ENCODE measurements at regions not wholly inside any gene's neighbourhood (a gene's known extent, or its start where the extent isn't known, plus 50 kb on each side); places are given as distances from the start of the nearest gene placed in this dataset.
A peak's percentile ranks its signal among the peaks of the same experiment; 100 is the strongest.

DNA sequence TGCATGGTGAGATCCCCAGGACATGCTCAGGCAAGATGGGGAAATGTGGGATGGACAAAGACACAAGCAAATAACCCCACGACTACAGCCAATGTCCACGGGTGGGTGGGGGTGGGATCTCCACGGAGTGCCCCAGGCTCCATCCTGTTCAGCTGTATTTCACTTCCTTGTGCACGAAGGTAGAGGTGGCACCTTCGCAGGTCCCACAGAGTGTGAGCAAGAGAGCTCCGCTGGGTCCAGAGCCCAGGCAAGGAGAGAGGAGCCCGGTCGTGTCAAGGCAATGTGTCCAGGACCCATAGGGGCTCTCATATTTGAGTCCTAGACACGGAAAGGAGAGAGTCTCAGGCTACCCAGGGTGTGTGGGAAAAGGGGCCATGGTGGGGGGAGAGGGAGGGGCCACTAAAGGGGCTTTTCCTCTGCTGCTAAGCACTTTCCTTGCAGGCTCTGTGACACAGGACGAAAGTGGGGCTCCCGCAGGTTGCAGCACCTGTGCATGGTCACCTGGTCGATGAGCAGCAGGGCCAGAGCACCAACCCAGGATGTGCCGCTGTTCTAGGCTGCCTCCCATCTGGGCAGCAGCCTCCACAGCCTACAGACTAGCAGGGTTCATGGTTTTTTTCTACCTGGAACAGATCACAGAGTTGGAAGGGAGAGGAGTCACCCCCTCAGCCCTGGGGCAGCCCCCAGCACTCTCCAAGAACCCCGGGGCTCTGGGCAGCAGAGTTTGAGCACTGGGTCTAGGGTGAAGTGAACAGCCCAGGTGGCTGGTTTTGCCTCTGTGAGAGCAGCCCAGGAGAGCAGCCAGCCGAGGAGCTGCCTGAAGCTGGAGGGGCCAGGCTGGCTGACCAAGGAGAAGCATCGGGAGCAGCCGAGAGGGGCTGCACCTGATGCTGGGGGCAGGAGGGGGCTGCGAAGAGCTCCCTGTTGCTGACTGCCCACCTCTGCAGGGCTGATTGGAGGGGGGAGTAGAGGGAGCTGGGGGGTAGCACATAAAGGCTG is 100.7 kb upstream of the MVB12B start:
- DNase-seq = no peak

DNA sequence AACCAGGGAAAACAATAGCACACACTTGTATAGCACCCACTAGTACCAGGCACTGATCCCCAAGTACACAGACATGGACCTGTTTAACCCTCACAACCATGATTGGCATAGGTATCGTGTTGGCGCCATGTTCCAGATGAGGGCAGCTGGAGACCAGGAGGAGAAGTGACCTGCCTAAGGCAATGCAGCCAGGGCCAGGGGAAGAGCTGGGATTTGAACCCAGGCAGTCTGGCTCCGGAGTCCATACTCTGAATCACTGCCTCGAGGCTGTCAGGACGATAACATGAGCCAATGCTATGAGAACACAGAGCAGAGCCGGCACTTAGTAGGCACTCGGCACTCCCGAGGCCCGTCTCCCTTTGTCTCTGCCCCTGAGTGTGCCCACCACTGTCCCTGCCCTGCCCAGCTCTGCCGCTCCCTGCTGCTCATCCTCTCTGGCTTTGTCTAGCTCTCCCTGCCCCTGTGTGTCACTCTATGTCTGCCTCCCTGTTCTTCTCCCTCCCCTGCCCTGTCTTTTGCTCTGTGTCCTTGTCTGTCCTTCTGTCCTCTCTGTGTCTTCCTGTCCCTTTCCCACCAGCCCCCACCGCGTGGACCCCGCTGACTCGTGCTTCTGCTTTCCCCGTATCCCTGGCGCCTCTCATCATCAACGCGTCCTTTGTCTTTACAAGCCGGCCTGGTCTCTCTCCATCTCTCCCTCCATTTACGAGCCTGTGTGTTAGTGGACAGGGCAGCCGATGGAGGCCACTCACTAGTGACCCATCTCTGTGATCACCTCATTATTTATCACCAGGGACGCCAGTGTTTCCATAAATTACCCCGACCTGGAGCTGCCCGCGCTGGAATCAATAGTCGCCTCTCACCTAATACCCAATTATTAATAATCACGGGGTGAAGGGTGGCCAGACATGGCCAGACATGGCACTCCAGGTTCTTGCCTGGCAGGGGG is 99.4 kb upstream of the MVB12B start:
- DNase-seq = no peak

DNA sequence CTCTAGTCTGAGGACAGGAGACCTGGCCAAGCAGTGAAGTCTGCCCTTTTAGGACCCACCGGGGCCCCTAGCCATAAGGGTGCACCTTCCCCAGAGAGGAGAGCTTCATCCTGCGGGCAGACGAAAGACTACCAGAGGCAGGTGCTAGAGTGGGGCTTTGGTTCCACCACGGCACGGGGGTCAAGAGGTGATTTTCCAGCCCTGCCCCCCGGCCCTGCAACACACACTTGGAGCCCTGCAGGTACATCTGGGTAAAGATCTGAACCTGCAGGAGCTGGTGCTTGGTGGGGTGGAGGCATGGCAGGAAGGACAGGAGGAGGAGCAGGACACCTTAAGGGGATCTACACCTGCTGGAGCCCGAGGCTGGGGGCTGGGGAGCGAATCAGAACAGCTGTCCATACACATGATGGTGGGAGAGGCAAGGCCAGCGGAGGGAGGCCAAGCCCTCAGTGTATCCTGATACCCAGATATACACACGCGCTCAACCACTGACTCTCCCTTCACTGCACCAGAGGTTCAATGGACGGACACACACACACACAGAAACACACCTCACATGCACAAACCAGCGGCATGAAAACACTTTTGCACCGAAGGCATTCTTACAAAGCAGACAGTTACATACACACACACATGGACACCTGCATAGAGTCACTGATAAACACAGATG is 98.4 kb upstream of the MVB12B start:
- no peak for DNase-seq

DNA sequence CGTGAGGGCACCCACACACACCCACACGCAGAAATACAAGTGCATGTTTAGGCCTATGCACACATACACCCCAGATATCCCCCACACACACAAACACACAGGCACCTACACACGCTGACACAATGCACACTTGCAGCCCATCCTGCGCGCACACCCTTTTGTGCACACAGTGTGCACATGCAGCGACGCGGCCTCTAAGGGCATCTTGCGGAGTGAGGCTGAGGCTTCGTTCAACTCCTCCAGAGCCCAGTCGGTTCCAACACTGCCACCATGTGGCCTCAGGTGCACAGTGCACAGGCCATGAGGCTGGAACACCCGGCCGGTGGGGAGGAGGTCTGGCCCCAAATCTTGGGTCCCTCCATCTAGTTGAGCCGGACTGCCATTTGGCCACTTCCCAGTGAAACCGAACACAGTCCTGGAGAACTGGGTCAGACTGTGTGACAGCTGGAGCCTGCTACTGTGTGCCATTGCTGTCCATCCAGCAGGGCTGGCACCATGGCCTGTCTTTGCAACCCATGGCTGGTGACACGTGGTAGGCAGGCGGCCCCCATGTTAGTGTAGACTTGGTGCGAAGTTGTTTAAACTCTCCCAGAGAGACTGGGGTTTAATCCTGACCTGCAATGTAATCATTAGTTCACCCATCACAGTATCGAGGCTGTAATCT is 97.7 kb upstream of the MVB12B start:
- peak; percentile 6 for DNase-seq

DNA sequence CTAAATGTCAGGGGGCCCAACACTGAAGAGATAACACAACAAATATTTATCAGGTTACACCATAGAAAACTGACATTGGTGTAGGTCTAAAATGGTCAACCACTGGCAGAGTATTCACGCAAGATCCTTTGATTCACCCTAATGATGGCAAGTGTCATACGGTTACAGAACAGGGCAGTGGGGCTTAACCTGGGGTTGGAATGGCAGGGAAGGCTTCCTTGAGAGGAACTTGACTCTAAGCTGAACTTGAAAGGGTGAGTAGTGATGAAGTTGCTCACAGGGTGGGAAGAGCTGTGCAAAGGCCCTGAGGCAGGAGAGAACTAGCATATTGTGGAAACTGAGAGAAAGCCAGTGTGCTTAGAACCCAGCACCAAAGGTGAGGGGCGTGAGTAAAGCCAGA is 97.1 kb upstream of the MVB12B start:
- no peak for DNase-seq

DNA sequence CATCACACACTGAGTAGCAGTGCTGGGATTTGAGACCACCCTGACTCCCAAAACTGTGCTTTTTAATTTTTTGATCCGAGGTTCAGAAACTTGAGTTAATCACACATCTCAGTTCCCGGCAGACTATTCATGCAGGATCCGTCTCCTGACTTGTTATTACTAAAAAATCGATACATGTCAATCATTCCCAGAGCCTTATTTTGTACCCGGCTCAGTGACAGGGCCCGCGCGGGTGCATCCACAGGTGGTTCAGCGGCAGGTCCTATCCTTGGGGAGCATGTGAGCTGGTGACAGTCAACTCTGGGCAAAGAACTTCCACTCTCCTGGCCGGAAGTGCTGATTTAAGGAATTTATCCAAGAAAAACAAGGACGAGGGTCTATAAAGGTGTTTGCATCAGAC is 95.9 kb upstream of the MVB12B start:
- DNase-seq = no peak

DNA sequence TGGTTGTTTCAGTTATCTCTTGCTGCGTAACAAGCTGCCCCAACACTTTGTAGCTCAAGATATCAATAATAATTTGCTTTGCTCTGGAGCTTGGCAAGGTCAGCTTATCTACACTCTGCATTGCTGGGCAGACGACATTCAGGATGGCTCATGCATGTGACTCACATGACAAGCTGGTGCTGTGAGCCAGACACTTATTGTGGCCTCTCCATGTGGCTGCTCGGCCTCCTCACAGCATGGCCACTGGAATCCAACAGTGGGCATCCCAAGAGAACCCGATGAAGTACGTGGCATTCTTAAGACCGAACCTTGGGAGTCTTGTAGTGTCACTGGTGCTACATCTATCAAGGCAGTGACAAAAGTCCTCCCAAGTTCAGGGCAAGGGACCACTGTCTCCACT is 94.2 kb upstream of the MVB12B start:
- DNase-seq = no peak

DNA sequence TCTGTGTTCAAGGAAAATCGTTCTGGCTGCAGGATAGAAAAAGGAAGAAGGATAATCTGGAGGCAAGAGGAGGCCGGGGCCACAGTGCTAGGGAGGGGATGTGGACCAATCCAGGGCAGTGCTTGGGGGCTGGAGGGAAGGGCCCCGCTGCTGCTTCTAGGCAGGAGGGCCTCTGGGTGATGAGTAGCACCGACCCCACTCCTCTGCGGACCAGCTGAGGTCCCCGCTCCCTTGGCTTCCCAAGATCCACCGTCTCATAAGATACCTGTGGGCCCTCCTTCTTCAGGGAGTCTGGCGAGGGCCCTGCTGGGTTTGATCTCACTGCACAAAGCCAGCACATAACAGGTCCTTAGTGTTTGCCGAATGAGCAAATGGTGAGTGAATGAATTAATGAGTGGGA is 93.5 kb upstream of the MVB12B start:
- no peak for DNase-seq

DNA sequence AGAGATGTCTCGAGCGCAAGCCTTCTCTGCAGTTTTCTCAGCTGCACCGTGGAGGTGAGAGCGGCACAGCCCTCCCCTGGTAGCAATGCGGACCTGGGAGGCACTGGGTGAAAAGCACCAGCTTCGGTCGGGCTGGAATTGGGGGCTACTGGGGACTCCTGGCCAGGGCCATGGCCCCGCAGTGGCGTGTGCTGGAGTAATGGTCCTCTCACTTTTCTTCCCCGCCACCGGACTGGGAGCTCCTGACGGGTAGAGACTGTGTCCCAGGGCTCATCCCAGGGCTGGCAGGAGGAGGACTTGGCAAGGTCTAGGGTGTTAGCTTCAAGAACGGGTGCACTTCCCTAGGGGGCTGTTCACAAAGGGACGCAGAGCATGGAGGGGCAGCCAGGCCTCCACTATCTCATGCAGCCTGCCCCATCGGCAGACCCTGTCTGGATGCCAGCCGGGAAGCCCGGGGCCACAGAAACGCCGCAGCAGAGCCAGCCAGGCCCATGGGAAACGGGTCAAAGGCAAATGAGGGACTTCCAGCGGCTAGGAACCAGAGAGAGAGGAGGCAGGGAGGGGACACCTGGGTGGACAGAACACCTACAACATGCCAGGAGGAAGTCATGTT is 92.6 kb upstream of the MVB12B start:
- no peak for DNase-seq

DNA sequence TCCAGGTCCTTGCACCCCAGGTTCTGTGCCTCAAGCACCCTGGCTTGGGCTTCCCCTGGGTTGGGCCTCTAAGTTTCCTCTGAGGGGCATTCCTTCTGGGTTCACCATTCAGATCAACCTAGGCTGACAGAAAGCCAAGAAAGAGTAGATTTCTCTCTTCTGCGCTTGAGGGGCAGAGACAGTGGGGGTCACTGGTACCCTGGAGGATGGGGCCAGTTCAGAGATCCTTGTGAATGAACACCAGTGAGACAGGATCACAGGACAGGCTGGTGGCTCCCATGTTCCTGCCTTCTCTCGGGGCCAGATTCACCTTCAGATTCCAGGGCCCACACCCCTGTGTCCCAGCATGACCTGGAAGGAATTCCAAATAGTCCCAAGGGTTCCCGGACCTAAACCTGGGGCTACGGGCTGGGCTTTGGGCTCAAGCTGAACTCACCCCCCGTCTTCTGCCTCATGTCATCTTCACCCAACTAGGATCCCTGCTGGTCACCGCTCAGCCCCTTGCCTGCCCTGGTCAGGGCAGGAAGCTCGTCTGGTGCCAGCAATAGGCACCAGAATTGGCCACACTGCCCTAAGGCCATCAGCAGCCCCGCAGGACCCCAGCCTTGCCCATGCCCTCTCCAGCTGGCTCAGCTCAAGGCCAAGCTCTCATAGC is 91.8 kb upstream of the MVB12B start:
- no peak for DNase-seq

DNA sequence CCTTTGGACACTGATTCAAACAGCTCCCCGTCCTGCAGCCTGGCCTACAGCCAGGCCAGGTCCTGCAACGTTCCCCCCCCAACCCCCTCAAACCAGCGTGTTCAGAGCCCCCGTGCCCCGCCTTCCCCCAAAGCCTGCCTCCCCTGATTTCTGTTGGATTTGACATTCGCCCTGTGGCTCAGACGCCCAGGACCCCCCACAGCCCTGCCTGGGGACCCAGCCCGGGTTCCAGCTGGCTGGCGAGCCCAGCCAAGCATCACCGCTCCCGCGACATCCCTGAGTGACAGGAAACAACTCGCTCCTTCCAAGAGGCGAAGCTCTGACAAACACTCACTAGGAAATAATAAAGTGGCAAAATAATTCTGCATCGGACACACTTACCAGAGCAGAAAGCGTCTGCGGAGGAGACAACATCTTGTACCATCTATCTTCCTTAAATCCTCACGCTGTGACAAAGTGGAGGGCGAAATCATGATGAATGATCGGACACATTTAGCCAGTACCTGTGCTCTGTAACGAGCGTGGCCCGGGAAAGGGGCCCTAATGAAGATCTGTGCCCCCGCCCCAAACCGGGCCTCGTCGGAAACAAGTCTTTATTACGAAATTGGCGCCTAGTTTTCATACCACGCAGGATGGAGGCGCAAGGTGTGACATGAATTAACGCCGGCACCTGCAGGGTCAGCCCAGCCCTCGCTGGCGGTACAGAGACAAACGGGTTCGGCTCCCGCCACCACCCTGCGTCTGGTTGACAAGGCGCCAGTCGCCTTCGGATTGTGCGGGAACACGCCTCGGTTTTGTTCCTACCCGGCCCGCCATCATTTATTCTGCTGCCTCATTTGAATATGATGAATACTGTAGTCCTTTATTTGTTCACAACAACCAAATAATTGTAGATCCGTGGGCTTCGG is 91.0 kb upstream of the MVB12B start:
- DNase-seq = no peak

DNA sequence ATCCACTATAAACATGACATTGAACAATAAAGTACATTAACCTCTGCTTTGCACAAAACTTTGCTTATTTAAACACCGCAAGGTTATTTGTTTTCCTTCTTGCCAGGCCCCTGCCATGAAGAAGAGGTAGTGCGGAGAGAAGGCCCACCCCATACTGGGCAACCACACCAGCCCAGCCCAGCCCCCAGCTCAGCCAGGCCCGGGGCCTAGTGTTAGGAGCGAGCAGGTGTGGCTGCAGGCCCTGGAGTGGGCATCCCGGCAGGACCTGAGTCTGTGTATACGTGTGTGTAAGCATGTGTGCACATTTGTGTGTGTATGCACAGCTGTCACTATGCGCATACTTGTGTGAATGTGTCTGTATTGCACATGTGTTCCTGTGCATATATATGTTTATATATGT is 90.4 kb upstream of the MVB12B start:
- no peak for DNase-seq

DNA sequence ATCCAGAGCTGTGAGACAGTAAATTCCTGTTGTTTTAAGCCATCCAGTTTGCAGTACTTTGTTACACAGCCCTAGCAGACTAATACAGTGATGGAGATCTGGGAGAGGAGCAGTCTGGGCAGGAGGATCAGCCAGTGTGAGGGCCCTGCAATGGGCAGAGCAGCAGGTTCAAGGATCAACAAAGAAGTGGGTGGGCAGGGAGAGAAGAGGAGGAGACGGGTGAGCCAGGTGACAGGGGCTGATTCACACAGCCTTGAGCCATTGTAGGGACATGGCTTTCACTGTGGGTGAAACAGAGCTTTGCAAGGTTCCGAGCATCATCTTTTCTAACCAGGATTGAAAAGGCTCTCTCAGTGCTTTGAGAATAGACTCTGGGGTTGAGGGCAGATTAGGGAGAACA is 88.2 kb upstream of the MVB12B start:
- no peak for DNase-seq

DNA sequence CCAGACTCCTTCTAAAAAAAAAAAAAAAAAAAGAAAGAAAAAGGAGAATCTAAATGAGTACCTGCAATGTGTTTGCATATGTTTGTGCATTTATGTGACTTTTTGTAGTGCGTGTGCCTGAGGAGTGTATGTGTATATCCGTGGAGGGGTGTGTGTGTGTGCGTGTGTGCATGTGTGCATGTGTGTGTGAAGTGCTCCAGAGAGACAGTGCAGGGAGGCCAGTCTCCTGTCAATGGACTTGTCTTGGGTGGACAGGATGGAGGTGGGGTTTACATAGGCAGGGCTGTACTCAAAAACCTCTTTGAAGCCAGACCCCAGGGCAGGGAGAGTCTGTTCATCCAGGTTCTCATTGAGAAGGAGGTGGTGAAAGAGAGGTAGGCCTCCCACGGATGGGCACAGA is 87.1 kb upstream of the MVB12B start:
- DNase-seq = no peak

DNA sequence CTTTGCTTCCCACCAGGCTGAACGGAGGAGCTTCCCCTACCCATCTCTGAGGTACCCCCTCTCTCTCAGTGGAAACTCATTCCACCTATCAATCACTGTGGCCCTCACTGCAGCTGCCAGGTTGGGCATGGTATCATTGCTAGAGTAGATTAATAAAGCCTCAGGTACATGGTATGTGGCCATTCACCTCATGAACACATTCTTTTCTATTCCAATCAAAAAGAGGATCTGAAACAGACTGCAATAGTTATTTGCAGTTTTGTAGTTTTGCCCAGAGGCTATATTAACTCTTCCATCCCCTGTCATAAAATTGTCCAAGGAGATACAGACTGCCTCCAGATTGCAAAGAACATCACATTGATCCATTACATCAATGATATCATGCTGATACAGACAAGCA is 85.8 kb upstream of the MVB12B start:
- DNase-seq = no peak

DNA sequence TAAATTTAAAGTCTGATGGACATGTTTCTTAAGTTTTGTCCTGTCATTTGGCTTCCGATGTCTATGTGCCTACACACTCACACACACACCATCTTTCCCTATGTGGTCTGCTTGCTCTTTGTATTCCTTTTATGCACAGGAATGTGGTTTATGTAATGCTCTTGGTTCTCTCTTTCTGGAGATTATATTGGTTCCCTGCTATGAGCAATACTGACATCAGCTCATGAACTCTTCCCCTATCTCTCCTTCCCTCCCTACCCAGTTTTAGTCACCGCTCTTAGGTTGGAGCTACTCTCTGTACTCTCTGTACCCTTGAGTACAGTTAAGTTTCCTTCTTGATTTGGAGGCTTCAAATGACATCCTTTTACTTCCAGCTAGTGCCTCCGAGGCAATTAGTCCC is 77.9 kb upstream of the MVB12B start:
- DNase-seq = no peak

DNA sequence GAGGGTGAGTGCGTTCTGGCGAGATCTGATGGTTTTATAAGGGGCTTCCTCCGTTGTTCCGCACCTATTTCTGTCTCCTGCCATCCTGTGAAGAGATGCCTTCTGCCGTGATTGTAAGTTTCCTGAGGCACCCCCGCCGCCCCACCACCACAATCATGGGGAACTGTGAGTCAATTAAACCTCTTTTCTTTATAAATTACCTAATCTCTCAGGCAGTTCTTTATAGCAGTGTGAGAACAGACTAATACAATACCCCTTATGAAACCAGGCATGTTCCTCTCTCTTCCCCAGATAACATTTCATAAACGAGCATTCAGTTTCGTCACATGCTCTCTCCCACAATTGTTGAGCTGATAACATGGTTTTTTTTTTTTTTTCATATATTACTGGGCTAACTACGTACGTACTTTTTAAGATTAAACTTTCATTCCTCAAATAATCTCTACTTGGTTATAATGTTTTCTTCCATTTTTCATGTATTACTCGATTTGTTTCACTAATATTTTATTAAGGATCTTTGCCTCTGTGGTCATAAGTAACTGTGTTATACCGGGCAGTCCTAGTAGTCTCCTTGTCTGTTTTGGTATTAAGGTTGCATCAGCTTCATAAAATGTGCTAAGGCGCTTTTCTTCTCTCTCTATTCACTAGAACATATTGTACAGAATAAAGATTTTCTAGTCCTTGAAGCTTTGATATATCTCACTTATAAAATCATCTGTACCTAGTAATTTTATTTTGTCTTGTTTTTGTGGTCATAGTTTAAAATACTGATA is 64.9 kb upstream of the MVB12B start:
- DNase-seq = no peak

DNA sequence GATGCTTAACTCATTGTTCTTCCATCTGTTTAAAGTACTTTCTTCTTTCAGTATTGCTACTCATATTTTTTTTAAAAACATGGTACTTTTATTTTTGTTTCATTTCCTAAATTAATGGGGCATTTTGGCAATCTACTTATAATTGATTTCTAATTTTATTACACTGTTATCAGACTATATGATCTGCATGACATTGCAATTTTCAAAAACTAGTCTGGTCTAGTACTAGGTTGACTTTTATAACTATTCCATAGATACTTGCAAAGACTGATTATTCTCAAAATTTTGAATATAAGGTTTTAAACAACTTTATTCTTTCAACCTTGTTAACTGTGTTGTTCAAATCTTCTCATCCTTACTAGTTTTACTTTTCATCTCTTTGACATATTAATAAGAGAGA is 63.9 kb upstream of the MVB12B start:
- DNase-seq = no peak

DNA sequence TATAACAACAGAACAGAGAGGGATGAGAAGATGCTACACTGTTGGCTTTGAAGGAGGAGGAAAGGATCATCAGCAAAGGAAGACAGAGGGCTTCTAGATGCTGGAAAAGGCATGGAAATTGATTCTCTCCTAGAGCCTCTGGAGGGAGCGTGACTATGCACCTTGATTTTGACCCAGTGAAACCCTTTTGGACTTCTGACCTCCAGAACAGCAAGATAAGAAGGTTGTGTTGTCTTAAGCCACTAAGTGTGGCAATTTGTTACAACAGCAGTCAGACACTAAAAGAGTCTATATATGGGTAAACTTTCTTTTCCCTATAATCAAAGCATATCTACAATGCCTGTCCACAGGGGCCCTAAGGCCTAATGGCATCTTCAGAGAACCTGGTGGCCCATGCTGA is 56.1 kb upstream of the MVB12B start:
- DNase-seq = no peak

Data from DMS 273 treated with DMSO at 0.1 percent for 48 hours (cell line).